GM12878 (cell line): ENCODE measurements at regions not wholly inside any gene's neighbourhood (a gene's known extent, or its start where the extent isn't known, plus 50 kb on each side); places are given as distances from the start of the nearest gene placed in this dataset.

ENCODE experiments used
- ATAC-seq: fragments of 200-7000 bp; cut with Tn5 transposase; 3 replicates; pipeline ENCODE4 v1.9.1; 2020; ENCODE audit warnings: mild to moderate bottlenecking, moderate library complexity
- BruUV-seq: library from RNA; stranded (reverse); fragments of 400-500 nt; replicated peaks from 2 replicates; lab custom pipeline; 2021; lab: Mats Ljungman, UMichigan
- CTCF ChIA-PET: fragments of 300-600 bp; sonication (Branson Sonifier 250); formaldehyde crosslinking; extraction: SDS; loops from one replicate; lab custom pipeline; 2021; ENCODE audit warnings: inconsistent platforms; lab: Yijun Ruan, JAX
- POLR2A ChIA-PET: fragments of 350-600 bp; formaldehyde crosslinking; extraction: SDS; loops from one replicate; lab custom pipeline; 2021; ENCODE audit warnings: inconsistent platforms; lab: Charles Lee
- RAD21 ChIA-PET: fragments of 300-600 bp; sonication (Branson Sonifier 250); formaldehyde crosslinking; loops from one replicate; lab custom pipeline; 2023; ENCODE audit warnings: antibody characterized with exemption; ENCODE audit not compliant: unreplicated experiment; lab: Charles Lee
- SMC1A ChIA-PET: fragments of 300-600 bp; sonication (Branson Sonifier 250); formaldehyde crosslinking; loops from one replicate; lab custom pipeline; 2023; ENCODE audit not compliant: unreplicated experiment, uncharacterized antibody; lab: Charles Lee
- DNase-seq: peaks from one replicate; pipeline ENCODE4 v3.0.0-alpha.2; 2011; ENCODE audit warnings: low read depth, low spot score
- FAIRE-seq: peaks from 3 replicates; lab custom pipeline; 2011; peaks lifted over from hg19 to GRCh38; lab: Jason Lieb, UNC
- H2AFZ ChIP-seq: 2 replicates; pipeline ENCODE4 v1.6.0; 2011; ENCODE audit warnings: low read depth, low read length, control low read depth; ENCODE audit not compliant: control insufficient read depth
- H3K27ac ChIP-seq: 2 replicates; pipeline ENCODE4 v1.5.1; 2011; ENCODE audit warnings: control low read depth; ENCODE audit not compliant: control insufficient read depth, insufficient read depth
- H3K27me3 ChIP-seq, 2 experiments: replicated peaks in 1 of 2; 2 replicates each; pipeline versions ENCODE4 v1.6.0 to v1.6.1; 2011; ENCODE audit warnings: low read length in 1 of 2; ENCODE audit not compliant: control insufficient read depth in 2 of 2, insufficient read depth in 2 of 2
- H3K36me3 ChIP-seq, 2 experiments: 2 replicates each; pipeline ENCODE4 v1.5.1; 2011; ENCODE audit warnings: low read length in 1 of 2; ENCODE audit not compliant: control insufficient read depth in 2 of 2, insufficient read depth in 2 of 2
- H3K4me1 ChIP-seq: 2 replicates; pipeline ENCODE4 v1.6.1; 2011; ENCODE audit warnings: mild to moderate bottlenecking, low read length, moderate library complexity, mixed read lengths; ENCODE audit not compliant: control insufficient read depth, insufficient read depth
- H3K4me2 ChIP-seq: 2 replicates; pipeline ENCODE4 v1.6.0; 2011; ENCODE audit warnings: control low read depth; ENCODE audit not compliant: control insufficient read depth, insufficient read depth
- H3K4me3 ChIP-seq: fragments of 200-600 bp; sonication (generic); 2 replicates; pipeline ENCODE4 v1.5.1; 2016
- H3K79me2 ChIP-seq: 2 replicates; pipeline ENCODE4 v1.6.0; 2011; ENCODE audit warnings: low read length; ENCODE audit not compliant: control insufficient read depth, insufficient read depth
- H3K9ac ChIP-seq: 2 replicates; pipeline ENCODE4 v1.8.0; 2011; ENCODE audit warnings: low read length, control low read depth, mixed read lengths; ENCODE audit not compliant: control insufficient read depth, insufficient read depth
- H3K9me3 ChIP-seq: replicated peaks from 3 replicates; pipeline ENCODE4 v1.5.1; 2011; ENCODE audit warnings: mild to moderate bottlenecking, low read length; ENCODE audit not compliant: control insufficient read depth, insufficient read depth
- H4K20me1 ChIP-seq: 2 replicates; pipeline ENCODE4 v1.6.0; 2011; ENCODE audit not compliant: control insufficient read depth, insufficient read depth
- IRF4 ChIP-seq: IDR thresholded peaks from 2 replicates; pipeline ENCODE4 v1.6.1; 2011; ENCODE audit warnings: low read depth, low read length
- RB1 ChIP-seq: fragments of 450-650 bp; formaldehyde crosslinking; IDR thresholded peaks from 2 replicates; pipeline ENCODE4 v1.6.1; 2017; ENCODE audit warnings: mild to moderate bottlenecking, borderline replicate concordance
- TCF7 ChIP-seq: IDR thresholded peaks from 2 replicates; pipeline ENCODE4 v1.6.1; 2014; ENCODE audit warnings: antibody characterized with exemption, borderline replicate concordance
- WGBS: methylation state at CpG from one replicate; pipeline ENCODE4 v1.1.6; 2016; ENCODE audit warnings: low lambda C conversion rate; ENCODE audit not compliant: insufficient replicate concordance, insufficient coverage; ENCODE audit errors: missing lambda C conversion rate; 5-methylcytosine and 5-hydroxymethylcytosine counted together
- in situ Hi-C: fragments of 300-500 bp; cut with MboI; formaldehyde crosslinking; loops from 9 replicates; pipeline ENCODE4 v1.14.3; 2018; ENCODE audit warnings: mixed read lengths
- intact Hi-C: fragments of 100-400 bp; cut with micrococcal nuclease; formaldehyde crosslinking; loops from one replicate; pipeline ENCODE4 v1.14.2; 2022; ENCODE audit not compliant: unreplicated experiment
- TF ChIP-seq, protein P1 (sequence below): fragments of 450-650 bp; formaldehyde crosslinking; IDR thresholded peaks from 2 replicates; pipeline ENCODE4 v1.4.0; 2020; ENCODE audit warnings: mild to moderate bottlenecking, moderate library complexity

DNA sequence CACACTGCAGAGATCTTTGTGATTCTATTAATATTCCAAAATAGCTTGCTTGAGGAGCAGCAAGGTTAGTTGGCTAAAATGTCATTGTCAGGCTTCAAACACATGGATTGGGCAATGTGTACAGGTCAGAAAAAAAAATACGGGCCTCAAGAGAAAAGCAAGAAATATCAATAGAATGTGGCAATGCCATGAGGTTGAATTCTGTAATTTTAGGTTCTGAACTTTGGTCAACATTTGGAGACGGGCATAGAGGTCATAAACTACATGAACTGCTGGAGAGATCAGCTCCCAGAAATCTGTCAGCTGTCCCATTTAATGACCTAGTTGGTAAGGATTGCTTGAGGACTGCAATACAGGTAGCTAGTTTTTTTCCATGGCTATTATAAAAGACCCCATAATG is 445.8 kb downstream of the HTR1B start:
- Histone ChIP-seq H3K9me3 (no peaks in the 10 kb centered on the region), H3K4me1 (no peaks in the 10 kb centered on the region), H3K79me2 (no peaks in the 10 kb centered on the region), H3K9ac (no peak overlapping the region), H3K36me3 (no peaks in the 10 kb centered on the region), H3K27me3 (no peaks in the 10 kb centered on the region), H3K27ac (no peak overlapping the region), H3K4me2 (no peak overlapping the region), H2AFZ (no peak overlapping the region), H3K4me3 (no peak overlapping the region), H4K20me1 (no peaks in the 10 kb centered on the region)
- BruUV-seq = no TSS peak
- intact Hi-C loops (no loop called here), in situ Hi-C loops (no loop called here)
- ATAC-seq (no peak), DNase-seq (no peak), FAIRE-seq (no peak)
- ChIA-PET POLR2A (no interaction called here), RAD21 (interaction anchor here (1.0 kb wide), 1 partner anchor 15 kb away, joined by 3 read pairs; no protein-coding TSS in a partner anchor), SMC1A (interaction anchor here (1.0 to 1.5 kb wide), 2 partner anchors 12 to 18 kb away, joined by 3 to 6 read pairs; no protein-coding TSS in a partner anchor), CTCF (interaction anchor here (1.9 kb wide), 1 partner anchor 440 kb away, joined by 5 read pairs; no protein-coding TSS in a partner anchor)
- WGBS = 4% methylated on average over 2 of the region's 2 CpGs
- no peak for TF ChIP-seq RB1

DNA sequence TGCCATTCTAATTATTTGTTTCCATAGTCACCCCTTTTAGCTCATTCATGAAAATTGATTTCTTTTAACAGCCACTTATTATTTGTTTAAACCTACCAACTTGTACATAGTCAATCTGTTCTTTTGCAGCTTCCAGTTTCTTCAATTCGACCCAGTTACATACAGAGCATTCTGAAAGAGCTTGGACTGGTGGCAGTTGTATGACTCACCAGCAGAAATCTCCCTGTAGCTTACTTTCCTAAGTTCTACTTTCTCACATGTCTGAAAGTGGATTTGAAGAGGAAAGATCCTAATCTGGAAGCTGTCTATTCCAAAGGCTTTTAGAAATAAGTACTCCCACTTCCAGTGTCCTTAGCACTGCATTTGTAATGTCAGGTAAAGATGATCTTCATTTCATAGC is 447.9 kb downstream of the HTR1B start:
- SMC1A ChIA-PET = no interaction called here
- Histone ChIP-seq H3K4me1 (no peaks in the 10 kb centered on the region), H3K79me2 (no peaks in the 10 kb centered on the region), H3K27me3 (no peaks in the 10 kb centered on the region), H3K9ac (no peak overlapping the region), H3K4me2 (no peak overlapping the region), H3K36me3 (no peaks in the 10 kb centered on the region), H3K27ac (no peak overlapping the region), H3K9me3 (no peaks in the 10 kb centered on the region), H2AFZ (no peak overlapping the region), H4K20me1 (no peaks in the 10 kb centered on the region), H3K4me3 (no peak overlapping the region)
- 0% methylated on average over 1 of the region's 1 CpG for WGBS
- no TSS peak for BruUV-seq
- ATAC-seq (no peak), FAIRE-seq (no peak), DNase-seq (no peak)
- RAD21 ChIA-PET = no interaction called here
- TF ChIP-seq, protein P1, sequence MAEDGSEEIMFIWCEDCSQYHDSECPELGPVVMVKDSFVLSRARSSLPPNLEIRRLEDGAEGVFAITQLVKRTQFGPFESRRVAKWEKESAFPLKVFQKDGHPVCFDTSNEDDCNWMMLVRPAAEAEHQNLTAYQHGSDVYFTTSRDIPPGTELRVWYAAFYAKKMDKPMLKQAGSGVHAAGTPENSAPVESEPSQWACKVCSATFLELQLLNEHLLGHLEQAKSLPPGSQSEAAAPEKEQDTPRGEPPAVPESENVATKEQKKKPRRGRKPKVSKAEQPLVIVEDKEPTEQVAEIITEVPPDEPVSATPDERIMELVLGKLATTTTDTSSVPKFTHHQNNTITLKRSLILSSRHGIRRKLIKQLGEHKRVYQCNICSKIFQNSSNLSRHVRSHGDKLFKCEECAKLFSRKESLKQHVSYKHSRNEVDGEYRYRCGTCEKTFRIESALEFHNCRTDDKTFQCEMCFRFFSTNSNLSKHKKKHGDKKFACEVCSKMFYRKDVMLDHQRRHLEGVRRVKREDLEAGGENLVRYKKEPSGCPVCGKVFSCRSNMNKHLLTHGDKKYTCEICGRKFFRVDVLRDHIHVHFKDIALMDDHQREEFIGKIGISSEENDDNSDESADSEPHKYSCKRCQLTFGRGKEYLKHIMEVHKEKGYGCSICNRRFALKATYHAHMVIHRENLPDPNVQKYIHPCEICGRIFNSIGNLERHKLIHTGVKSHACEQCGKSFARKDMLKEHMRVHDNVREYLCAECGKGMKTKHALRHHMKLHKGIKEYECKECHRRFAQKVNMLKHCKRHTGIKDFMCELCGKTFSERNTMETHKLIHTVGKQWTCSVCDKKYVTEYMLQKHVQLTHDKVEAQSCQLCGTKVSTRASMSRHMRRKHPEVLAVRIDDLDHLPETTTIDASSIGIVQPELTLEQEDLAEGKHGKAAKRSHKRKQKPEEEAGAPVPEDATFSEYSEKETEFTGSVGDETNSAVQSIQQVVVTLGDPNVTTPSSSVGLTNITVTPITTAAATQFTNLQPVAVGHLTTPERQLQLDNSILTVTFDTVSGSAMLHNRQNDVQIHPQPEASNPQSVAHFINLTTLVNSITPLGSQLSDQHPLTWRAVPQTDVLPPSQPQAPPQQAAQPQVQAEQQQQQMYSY = no peak
- TF ChIP-seq TCF7 (no peak), IRF4 (no peak)
- intact Hi-C loops (no loop called here), in situ Hi-C loops (no loop called here)
- CTCF ChIA-PET = interaction anchor here (1.0 kb wide), 1 partner anchor 20 kb away, joined by 3 read pairs; no protein-coding TSS in a partner anchor
- POLR2A ChIA-PET = no interaction called here
